H1 (cell line): ENCODE measurements at regions not wholly inside any gene's neighbourhood (a gene's known extent, or its start where the extent isn't known, plus 50 kb on each side); places are given as distances from the start of the nearest gene placed in this dataset.

ENCODE experiments used
- CTCF ChIA-PET: fragments of 300-600 bp; sonication (Branson Sonifier 250); formaldehyde crosslinking; loops from one replicate; lab custom pipeline; 2021; ENCODE audit not compliant: partially characterized antibody; lab: Charles Lee
- POLR2A ChIA-PET: fragments of 300-600 bp; sonication (Branson Sonifier 250); formaldehyde crosslinking; loops from one replicate; lab custom pipeline; 2021; ENCODE audit warnings: inconsistent platforms; ENCODE audit not compliant: partially characterized antibody; lab: Charles Lee
- DNase-seq, 2 experiments: peaks; one replicate each; pipeline versions ENCODE4 v3.0.0 to v3.0.0-alpha.2; 2010 to 2022; ENCODE audit warnings: low spot score in 2 of 2, low read depth in 1 of 2, mixed read lengths in 1 of 2
- FAIRE-seq: peaks from 2 replicates; lab custom pipeline; 2011; peaks lifted over from hg19 to GRCh38; lab: Jason Lieb, UNC
- H2AFZ ChIP-seq: 2 replicates; pipeline ENCODE4 v1.8.1; 2012; ENCODE audit warnings: low read length, inconsistent platforms
- H2AK5ac ChIP-seq: 2 replicates; pipeline ENCODE4 v1.6.1; 2013; ENCODE audit warnings: low read depth, low read length
- H2BK120ac ChIP-seq: replicated peaks from 2 replicates; pipeline ENCODE3; 2013; ENCODE audit warnings: low read depth, low read length, inconsistent platforms
- H2BK12ac ChIP-seq: 2 replicates; pipeline ENCODE4 v1.6.1; 2013; ENCODE audit warnings: low read depth, low read length
- H2BK15ac ChIP-seq: 2 replicates; pipeline ENCODE4 v1.6.1; 2013; ENCODE audit warnings: low read length
- H2BK20ac ChIP-seq: 2 replicates; pipeline ENCODE4 v1.6.1; 2013; ENCODE audit warnings: low read length
- H2BK5ac ChIP-seq: 2 replicates; pipeline ENCODE4 v1.6.1; 2013; ENCODE audit warnings: low read depth, low read length
- H3K14ac ChIP-seq: 2 replicates; pipeline ENCODE4 v1.6.1; 2013; ENCODE audit warnings: inconsistent platforms; ENCODE audit not compliant: insufficient read length
- H3K18ac ChIP-seq: 2 replicates; pipeline ENCODE4 v1.6.1; 2013; ENCODE audit warnings: low read length; ENCODE audit errors: extremely low read depth
- H3K23ac ChIP-seq: 2 replicates; pipeline ENCODE4 v1.6.1; 2013; ENCODE audit warnings: inconsistent platforms; ENCODE audit not compliant: insufficient read length
- H3K23me2 ChIP-seq: 2 replicates; pipeline ENCODE4 v1.6.1; 2013; ENCODE audit warnings: low read depth, low read length
- H3K27ac ChIP-seq: 2 replicates; pipeline ENCODE4 v1.6.1; 2011; ENCODE audit warnings: low read depth, low read length, inconsistent platforms
- H3K27me3 ChIP-seq, 4 experiments: replicated peaks in 1 of 4; 1 replicate in 1 of 4; 2 replicates in 3 of 4; pipeline versions ENCODE4 v1.6.1 to v1.8.1; 2011 to 2013; ENCODE audit warnings: low read length in 3 of 4, mild to moderate bottlenecking in 3 of 4, inconsistent platforms in 2 of 4, mixed read lengths in 2 of 4, moderate library complexity in 1 of 4; ENCODE audit not compliant: control insufficient read depth in 3 of 4, insufficient read depth in 3 of 4; ENCODE audit errors: extremely low read depth in 1 of 4
- H3K36me3 ChIP-seq, 4 experiments: 2 replicates each; pipeline versions ENCODE4 v1.6.1 to v1.8.1; 2011 to 2013; ENCODE audit warnings: mild to moderate bottlenecking in 4 of 4, low read length in 3 of 4, moderate library complexity in 2 of 4, control low read depth in 1 of 4, inconsistent platforms in 1 of 4; ENCODE audit not compliant: insufficient read depth in 4 of 4, control insufficient read depth in 2 of 4
- H3K4ac ChIP-seq: replicated peaks from 2 replicates; pipeline ENCODE3; 2013; ENCODE audit warnings: low read length, low read depth, mixed read lengths, inconsistent platforms; ENCODE audit not compliant: insufficient read length
- H3K4me1 ChIP-seq, 4 experiments: replicated peaks in 1 of 4; 1 replicate in 1 of 4; 2 replicates in 3 of 4; pipeline versions ENCODE4 v1.6.1 to v1.8.1; 2011 to 2013; ENCODE audit warnings: low read length in 3 of 4, inconsistent platforms in 2 of 4, mixed read lengths in 1 of 4; ENCODE audit not compliant: insufficient read depth in 4 of 4, control insufficient read depth in 3 of 4
- H3K4me2 ChIP-seq, 2 experiments: 2 replicates each; pipeline versions ENCODE4 v1.6.1 to v1.8.1; 2011 to 2013; ENCODE audit warnings: low read depth in 2 of 2, low read length in 2 of 2, control low read depth in 1 of 2, inconsistent platforms in 1 of 2, mild to moderate bottlenecking in 1 of 2; ENCODE audit not compliant: insufficient read depth in 1 of 2
- H3K4me3 ChIP-seq, 4 experiments: fragments of 200-600, 300-600 bp in 1 of 4; sonication (generic), shearing (Covaris generic), sonication (Bioruptor Twin) in 1 of 4; 2 replicates each; pipeline versions ENCODE4 v1.5.1 to v1.8.1; 2011 to 2016; ENCODE audit warnings: low read length in 4 of 4, low read depth in 3 of 4, control low read depth in 2 of 4, inconsistent platforms in 2 of 4, mild to moderate bottlenecking in 2 of 4, mixed read lengths in 1 of 4, moderate library complexity in 1 of 4; ENCODE audit not compliant: insufficient read depth in 2 of 4; ENCODE audit errors: extremely low read depth in 1 of 4
- H3K56ac ChIP-seq: replicated peaks from 2 replicates; pipeline ENCODE3; 2013; ENCODE audit warnings: low read depth, mild to moderate bottlenecking, mixed read lengths, low read length, inconsistent platforms; ENCODE audit not compliant: insufficient read length
- H3K79me1 ChIP-seq: 2 replicates; pipeline ENCODE4 v1.6.1; 2013; ENCODE audit warnings: low read depth, low read length, control low read depth
- H3K79me2 ChIP-seq, 2 experiments: 2 replicates each; pipeline versions ENCODE4 v1.6.1 to v1.8.1; 2012 to 2013; ENCODE audit warnings: low read length in 2 of 2, mild to moderate bottlenecking in 2 of 2, inconsistent platforms in 1 of 2; ENCODE audit not compliant: insufficient read depth in 2 of 2, control insufficient read depth in 1 of 2
- H3K9ac ChIP-seq, 4 experiments: replicated peaks in 1 of 4; 1 replicate in 1 of 4; 2 replicates in 3 of 4; pipeline versions ENCODE4 v1.6.1 to v1.8.1; 2011 to 2013; ENCODE audit warnings: low read depth in 3 of 4, low read length in 3 of 4, control low read depth in 2 of 4, mild to moderate bottlenecking in 2 of 4, moderate library complexity in 2 of 4, inconsistent platforms in 1 of 4; ENCODE audit errors: extremely low read depth in 1 of 4
- H3K9me3 ChIP-seq, 2 experiments: 2 replicates each; pipeline versions ENCODE4 v1.6.1 to v1.8.1; 2012 to 2013; ENCODE audit warnings: mild to moderate bottlenecking in 2 of 2, moderate library complexity in 2 of 2, control low read depth in 1 of 2, inconsistent platforms in 1 of 2, low read depth in 1 of 2, low read length in 1 of 2, mixed read lengths in 1 of 2; ENCODE audit not compliant: insufficient read depth in 2 of 2
- H4K20me1 ChIP-seq, 2 experiments: replicated peaks in 1 of 2; 2 replicates each; pipeline versions ENCODE3 to v1.8.1; 2011 to 2013; ENCODE audit warnings: inconsistent platforms in 2 of 2, low read length in 2 of 2, mild to moderate bottlenecking in 1 of 2; ENCODE audit not compliant: insufficient read depth in 2 of 2, control insufficient read depth in 1 of 2
- H4K5ac ChIP-seq: 2 replicates; pipeline ENCODE4 v1.6.1; 2013; ENCODE audit warnings: low read length, low read depth, mixed read lengths, inconsistent platforms; ENCODE audit not compliant: insufficient read length
- H4K8ac ChIP-seq: 2 replicates; pipeline ENCODE4 v1.8.0; 2013; ENCODE audit warnings: mild to moderate bottlenecking, moderate library complexity, low read length, inconsistent platforms; ENCODE audit not compliant: insufficient read depth; ENCODE audit errors: extremely low read depth
- H4K91ac ChIP-seq: replicated peaks from 2 replicates; pipeline ENCODE3; 2013; ENCODE audit warnings: low read length, mixed read lengths, inconsistent platforms; ENCODE audit not compliant: insufficient read length
- CHD1 ChIP-seq: IDR thresholded peaks from 2 replicates; pipeline ENCODE4 v1.6.1; 2012; ENCODE audit warnings: low read depth, low read length, improper control_type of control experiment
- TEAD4 ChIP-seq: IDR thresholded peaks from 2 replicates; pipeline ENCODE4 v1.6.1; 2012; ENCODE audit warnings: low read depth, low read length, inconsistent platforms, mixed read lengths
- WGBS, 2 experiments: shearing (Covaris generic) in 1 of 2; methylation state at CpG; one replicate each; pipeline versions ENCODE4 v1.1.6 to v1.1.7; 2013 to 2015; ENCODE audit warnings: low lambda C conversion rate in 2 of 2, mixed read lengths in 2 of 2, inconsistent platforms in 1 of 2, low coverage in 1 of 2, missing lambda C conversion rate in 1 of 2; ENCODE audit not compliant: insufficient replicate concordance in 2 of 2, insufficient coverage in 1 of 2, insufficient read length in 1 of 2; ENCODE audit errors: extremely low coverage in 1 of 2, missing lambda C conversion rate in 1 of 2; 5-methylcytosine and 5-hydroxymethylcytosine counted together

GRCh38 chr10:8752146-8752843 is 697.8 kb downstream of the GATA3 start:
- ChIA-PET POLR2A (no interaction called here), CTCF (interaction anchor here (0.7 kb wide), 1 partner anchor 456 kb away, joined by 3 read pairs; no protein-coding TSS in a partner anchor)
- no peak overlapping the region for H3K23ac ChIP-seq
- H3K79me2 ChIP-seq: no peaks in the 10 kb centered on the region
- no peak overlapping the region for H3K4me3 ChIP-seq
- no peaks in the 10 kb centered on the region for H3K9me3 ChIP-seq
- H3K4me1 ChIP-seq: no peaks in the 10 kb centered on the region
- no peaks in the 10 kb centered on the region; the same call in 1 of the 2 replicates for H3K23me2 ChIP-seq
- no peaks in the 10 kb centered on the region for H3K27me3 ChIP-seq
- 89 to 100% methylated on average over 2 to 7 of the region's 7 CpGs for WGBS, 2 experiments
- peak overlapping the region; percentile 89 for H2AFZ ChIP-seq
- no peak overlapping the region for H3K14ac ChIP-seq
- H2AK5ac ChIP-seq: no peak overlapping the region
- no peak overlapping the region for H3K56ac ChIP-seq
- TF ChIP-seq TEAD4 (peak; percentile 64; the same call in 1 of the 2 replicates), CHD1 (no peak)
- no peaks in the 10 kb centered on the region for H4K20me1 ChIP-seq
- H3K4me2 ChIP-seq: no peak overlapping the region
- H3K9ac ChIP-seq: no peak overlapping the region
- H2BK15ac ChIP-seq: no peak overlapping the region
- no peak overlapping the region for H4K5ac ChIP-seq
- no peaks in the 10 kb centered on the region for H3K36me3 ChIP-seq
- no peak for DNase-seq
- H3K18ac ChIP-seq: no peak overlapping the region
- no peak overlapping the region for H2BK12ac ChIP-seq
- no peaks in the 10 kb centered on the region for H3K79me1 ChIP-seq
- no peak overlapping the region for H2BK120ac ChIP-seq
- H3K4ac ChIP-seq: no peak overlapping the region
- FAIRE-seq: no peak
- H4K8ac ChIP-seq: no peak overlapping the region
- no peak overlapping the region for H4K91ac ChIP-seq
- H3K27ac ChIP-seq: no peak overlapping the region
- no peak overlapping the region for H2BK20ac ChIP-seq
- H2BK5ac ChIP-seq: no peak overlapping the region
